Stimulated activated CD4-positive, alpha-beta T cell treated with anti-CD3 and anti-CD28 coated beads, Interleukin-4, amount 100 ng/mL, for 48 hours (primary cell): ENCODE measurements at regions not wholly inside any gene's neighbourhood (a gene's known extent, or its start where the extent isn't known, plus 50 kb on each side); places are given as distances from the start of the nearest gene placed in this dataset.

Source experiments
- DNase-seq, 2 donors: peaks; one replicate each; pipeline ENCODE4 v3.0.0-alpha.2; 2020; ENCODE audit warnings: low read depth in 2 of 2

DNA sequence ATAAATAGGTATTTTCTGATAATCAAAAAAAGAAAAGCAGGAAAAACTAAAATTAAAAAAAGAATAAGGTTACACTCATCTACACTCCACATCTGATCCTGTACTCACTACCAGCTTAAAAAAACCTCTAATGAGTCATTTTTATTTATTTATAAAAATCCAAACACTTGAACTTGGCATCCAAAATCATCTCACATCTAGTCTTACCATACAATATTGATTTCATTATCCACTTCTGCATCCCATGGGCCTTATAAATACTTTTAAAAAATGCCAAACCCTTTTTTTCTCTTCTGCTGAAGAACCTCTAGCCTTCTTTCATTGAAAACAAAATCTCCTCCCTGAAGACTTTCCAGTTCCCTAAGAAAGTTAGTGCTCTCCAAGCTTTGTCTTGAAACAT, 109.7 kb downstream of the TMTC3 start:
- no peak for DNase-seq

DNA sequence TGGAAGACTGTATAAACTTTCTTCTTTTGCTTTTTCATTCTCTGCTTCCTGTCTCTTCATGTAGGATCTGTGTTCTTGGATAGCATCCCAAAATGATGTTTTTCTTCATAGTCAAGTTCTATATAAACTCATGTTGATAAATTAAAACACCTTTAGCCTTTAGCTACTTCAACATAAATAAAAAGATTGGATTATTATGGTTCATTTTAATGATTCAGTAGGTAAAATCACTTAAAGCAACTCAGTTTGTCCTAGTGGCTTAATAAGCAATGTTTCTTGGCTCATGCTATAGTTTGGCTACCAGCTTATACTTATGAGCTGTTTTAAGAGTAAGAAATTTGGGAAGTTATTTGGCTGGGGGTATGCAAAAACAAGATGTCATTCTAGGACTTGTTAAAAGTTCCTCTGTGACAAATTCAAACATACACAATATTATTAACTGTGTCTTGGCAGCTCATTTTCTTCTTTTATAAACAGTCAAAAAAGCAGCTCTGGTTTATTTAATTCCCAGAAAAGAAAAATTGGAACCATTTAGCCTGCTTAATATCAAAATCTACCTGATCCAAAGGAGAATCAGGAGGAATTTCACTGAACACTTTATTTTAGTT, 111.4 kb downstream of the TMTC3 start:
- no peak for DNase-seq

DNA sequence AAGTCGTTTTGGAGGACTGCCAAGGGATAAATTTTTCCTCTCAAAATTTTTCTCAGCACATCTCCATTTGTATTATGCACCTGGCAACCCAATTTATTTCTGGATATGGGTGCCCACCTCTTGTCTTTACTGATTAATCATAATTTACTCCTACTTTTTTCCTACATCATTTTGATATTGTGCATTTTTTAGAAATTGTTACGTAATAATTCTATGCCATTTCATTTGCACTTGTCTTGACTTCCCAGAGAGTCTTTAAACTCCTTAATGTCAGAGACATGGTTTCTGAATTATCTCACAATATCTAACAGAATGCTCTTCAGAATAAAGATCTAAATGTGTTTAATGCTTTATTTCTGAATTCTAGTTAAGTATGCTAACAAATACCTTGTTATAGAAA, 113.1 kb downstream of the TMTC3 start:
- DNase-seq, result no peak

DNA sequence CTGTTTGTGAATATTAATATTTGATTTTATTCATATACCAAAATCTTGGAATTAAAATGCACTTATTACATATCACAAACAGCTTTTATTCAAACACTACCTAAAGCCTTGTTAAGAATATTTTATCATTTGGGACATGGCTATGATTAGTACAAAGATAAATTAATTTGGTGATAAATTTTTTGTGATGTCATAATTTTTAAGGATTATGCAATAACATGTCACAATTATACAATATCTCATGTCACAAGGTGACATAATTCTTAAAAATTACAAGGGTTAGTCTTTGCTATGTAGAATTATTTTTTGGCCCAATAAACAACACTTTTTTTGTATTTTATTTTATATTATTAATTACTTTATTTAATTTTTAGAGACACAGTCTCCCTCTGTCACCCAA, 113.7 kb downstream of the TMTC3 start:
- no peak for DNase-seq

DNA sequence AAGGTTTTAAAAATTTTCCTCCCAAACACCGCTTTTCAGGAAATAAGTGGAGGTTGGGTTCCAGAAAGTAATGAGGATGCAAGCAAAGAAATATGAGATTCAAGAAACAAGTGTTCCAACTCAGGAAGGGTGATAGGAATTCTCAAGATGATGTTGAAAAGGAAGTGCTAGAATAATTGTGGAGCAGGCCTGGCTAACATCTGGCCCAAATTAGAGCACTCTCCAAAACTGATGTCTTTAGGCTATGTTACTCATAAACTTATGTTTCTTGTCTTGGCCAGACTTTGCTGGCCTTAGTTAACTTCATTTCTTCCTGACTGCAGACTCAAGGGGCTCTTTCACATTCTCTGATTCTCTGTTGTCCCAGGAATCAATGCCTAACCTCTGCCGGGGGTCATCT, 116.3 kb downstream of the TMTC3 start:
- no peak for DNase-seq

DNA sequence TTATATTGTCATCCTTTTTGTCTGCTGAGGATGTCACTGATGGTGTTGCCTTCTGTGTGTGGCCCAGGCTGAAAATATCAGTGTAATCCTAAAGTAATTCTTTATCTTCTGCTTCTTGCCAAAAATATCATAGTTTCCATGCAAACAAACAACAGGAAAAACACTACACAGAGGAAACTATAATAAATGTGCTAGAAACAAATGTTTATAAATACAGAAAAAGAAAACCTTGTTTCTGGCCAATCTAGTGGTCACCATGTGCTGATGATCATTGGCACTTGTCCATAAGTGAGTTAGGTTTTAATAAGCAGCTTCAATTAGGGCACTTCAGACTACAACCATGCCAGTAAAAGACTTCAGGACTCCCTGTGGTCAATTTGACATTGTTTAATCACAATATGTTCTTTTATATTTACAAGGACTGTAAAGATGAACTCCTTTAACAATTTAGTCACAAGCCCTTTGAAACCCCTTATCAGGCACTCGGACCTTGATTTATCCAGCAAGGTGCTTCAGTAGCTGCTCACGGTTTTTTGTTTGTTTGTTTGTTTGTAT, 124.8 kb downstream of the TMTC3 start:
- no peak for DNase-seq

DNA sequence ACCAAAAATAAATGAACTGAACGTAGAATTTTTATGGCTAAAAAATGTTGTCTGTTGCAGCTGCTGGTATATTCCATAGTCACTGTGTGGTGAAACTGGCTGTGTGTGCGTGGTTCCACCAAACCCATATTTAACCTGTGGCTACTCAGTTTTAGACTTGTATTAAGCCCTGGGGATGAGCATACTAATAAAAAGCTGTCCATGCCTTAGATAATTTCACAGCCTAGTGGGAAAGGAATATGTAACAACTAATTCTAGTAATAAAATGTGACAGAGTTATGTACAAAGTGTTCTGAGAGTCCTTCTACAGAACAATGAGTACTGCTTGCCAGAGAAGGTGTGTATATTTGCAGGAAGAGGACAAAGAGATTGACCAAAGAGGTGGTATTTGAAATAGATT, 125.5 kb downstream of the TMTC3 start:
- DNase-seq, result no peak

DNA sequence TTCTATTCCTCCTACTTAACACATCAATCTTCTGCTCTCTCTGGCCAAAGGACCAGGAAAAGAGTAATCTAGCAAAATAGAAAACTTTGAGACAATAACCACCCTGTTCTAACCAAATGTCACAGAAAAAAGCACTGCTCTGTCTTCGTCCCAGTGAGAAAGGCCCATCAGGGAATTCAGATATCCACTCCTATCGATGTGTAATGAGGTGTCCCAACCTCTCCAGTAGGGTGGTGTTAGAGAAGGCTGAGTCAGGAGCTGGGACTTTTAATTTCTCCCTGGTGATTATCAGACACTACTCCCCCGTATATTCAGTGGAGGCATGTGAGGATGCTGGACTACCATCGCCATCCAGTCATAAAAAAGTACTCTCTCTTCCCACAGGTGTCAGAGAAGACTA, 130.3 kb downstream of the TMTC3 start:
- no peak for DNase-seq

DNA sequence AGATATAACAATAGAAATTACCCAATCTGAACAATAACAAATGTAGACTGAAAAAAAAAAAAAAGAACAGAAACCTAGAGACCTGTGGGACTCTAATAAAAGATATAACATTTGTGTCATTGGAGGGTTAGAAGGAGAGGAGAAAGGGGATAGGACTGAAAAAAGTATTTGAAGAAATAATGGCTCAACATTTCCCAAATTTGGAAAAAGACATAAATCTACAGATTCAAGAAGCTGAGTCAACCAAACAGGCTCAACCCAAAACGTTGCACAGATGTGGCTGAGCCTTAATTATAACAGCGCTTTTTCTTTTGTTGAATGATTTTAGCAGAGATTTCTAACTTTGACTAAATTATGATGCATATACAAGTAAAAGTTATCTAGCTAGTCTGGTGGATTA, 131.3 kb downstream of the TMTC3 start:
- no peak for DNase-seq

DNA sequence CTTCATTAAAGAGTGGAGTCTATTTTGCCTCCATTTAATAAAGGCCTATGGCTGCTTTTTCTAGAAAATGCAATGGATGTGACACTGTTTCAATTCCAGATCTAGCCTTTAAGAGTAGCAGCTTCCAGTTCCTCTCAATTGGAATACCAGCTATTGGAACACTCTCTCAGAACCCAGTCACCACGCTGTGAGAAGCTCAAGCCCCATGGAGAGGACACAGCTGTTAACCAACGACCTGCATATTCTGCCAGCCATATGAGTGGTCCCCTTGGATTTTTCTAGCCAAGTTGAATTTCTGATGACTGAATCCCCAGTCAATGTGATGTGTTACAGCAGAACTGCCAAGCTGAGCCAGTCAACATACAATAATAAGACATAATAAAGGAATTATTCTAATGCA, 131.8 kb downstream of the TMTC3 start:
- DNase-seq, result no peak

DNA sequence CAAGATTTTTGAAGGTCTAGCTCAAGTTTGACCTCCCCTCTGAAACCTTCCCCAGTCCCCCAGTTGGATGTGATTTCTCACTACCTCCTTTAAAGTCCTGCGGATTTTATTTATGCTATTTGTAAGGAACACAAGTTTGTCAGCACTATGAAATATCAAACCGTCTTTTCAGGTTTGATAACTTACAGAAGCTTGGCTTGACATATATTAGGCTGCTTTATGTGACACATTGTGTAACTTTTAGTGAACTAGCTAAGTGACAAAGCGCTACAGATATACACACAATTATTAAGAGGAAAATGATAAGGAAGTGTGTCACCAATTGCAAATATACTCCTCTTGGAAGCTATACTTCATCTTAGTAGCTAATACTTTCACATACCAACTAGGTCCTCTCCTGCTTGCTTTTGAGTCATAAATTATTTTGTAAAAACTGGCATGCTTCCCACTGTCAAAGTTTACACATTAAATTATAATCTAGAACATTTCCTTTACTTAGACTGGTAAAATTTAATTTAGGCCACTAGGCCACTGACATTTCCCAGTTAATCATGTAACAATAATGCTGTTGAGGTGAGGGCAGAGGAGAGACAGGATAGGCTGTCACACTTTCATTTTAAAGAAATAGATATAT, 149.5 kb downstream of the TMTC3 start:
- no peak for DNase-seq

DNA sequence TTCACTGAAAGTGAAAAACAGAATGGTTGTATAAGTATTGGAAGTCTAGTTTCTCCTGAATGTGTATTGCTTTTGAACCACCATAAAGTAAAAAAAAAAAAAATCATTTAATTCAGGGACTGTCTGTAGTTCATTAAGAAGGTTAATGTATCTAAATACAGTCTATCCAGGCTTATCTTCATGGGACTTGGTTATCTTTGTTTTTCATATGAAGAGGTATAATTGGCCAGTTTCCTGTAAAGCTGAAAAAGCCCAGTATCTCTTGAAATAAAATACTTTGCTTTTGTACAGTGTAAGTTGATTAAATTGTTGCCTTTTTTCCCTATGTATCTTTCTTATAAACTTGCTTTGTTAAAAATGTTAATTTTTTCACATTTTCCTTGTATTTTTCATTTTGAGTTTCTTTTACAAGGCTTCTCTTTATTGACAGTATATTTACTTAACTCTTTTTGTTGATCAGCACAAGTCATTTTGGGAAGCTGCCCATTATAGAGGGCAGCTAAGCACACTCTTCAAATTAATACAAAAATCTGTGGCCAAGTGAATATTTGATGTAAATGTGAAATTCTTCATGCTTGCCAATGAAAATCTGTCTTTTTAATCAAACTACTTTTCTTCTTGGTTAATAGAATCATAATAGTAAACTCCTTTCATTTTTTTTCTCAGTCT, 156.0 kb downstream of the TMTC3 start:
- no peak for DNase-seq

DNA sequence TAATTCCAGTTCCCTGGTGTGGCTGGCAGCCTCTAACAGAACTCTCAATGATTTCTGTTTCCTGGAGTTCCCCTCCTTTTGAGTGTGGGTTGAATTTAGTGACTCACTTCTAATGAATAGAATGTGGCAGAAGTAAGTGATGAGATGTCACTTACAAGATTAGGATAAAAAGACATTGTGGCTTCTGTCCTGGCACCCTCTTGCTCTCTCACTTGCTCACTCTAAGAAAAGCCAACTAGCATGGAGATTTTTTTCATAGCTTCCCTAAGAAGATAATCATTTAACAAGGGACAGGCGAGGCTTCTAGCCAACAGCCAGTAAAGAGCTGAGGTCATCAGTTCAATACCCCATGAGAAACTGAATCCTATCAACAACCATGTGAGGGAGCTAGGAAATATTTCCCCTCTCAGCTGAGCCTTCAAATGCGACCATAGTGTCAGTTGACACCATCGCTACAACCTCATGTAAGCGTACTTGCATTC, 156.7 kb downstream of the TMTC3 start:
- DNase-seq, result peak in 1 of 2 donors; percentile 7

DNA sequence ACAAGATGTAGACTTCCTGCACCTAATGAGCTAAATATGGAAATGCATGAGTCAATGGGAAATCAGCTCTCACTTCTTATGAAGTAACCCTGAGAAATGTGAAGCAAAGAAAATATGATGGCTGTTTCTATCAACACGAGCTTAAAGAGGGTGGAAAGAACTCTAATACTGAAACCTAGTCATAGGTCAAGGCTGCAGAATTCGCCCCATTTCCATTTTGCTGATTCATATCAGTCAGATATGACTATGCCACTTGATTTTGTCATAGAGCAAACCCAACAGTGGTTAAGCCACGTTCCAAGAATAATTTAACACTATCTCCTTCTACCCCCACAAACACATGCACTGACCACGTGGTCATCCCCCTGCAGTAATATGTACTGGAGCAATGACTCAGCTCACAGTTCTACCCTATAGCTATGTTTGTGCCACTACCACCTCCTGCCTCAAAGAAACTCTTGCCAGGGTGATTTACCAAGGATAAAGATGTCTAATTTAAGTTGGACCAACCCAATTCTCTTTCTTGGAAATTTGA, 157.5 kb downstream of the TMTC3 start:
- DNase-seq, result peak; percentile 25 to 50

DNA sequence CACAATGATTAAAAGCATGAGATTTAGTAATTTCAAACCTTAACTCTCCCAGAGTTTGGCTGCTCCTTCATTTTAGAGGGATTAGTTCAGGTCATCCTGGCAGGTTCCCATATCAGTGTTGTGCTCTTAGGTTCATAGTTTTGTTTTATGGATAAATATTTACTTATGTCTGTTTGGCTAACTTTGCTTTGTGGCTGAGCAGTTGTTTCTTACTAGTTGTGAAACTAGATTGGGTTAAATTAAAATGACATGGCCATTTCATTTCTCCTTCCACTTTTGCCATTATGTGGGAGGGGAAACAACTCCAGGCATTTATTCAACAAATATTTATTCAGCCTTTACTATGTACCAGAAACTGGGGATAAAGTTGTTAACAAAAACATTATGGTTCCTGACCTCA, 158.8 kb downstream of the TMTC3 start:
- no peak for DNase-seq

DNA sequence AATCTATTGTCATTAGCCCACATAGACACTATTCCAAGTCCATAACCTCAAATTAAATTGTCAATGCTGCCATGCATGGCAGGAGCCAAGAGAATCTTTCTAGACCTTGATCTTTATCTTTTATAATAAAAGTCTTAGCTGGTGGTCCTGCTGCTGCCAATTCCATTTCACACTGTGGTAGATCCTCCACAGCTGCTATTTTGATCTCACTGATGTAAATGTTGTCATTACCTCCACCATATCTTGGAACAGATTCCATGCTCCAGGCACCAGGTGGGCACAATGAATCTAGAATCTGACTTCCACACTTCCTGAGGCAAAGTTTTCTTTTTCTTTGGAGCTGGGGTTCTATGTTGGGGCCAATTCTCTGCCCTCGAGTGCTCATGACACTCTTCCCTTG, 161.2 kb downstream of the TMTC3 start:
- no peak for DNase-seq

DNA sequence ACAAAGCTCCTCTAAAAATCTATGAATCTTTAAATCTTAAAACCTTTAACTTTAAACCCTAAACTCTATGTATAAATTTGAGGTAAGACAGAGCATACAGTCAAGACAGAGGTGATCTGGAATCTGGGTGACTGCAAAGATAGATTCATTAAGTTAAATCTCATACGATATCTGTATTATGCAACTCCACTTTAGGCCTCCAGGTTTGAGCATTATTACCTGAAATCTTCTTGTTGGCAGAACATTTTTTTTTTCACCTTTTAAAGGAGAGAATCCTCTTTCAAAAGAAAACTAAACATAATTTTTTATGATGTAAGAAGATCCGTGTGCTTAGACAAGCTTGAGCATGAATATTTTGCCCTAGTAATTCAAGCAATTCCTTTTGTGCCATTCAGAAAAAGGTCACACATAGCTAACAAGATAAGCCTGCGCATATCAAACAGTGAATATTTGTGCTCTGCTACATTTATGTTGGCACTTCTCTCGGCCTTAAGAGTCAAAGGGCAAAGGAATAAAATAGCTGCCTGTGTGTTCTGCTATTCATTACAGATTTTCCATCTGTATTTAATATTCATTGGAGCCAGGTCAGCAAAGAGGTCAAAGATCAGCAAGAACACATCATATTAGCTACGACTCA, 163.3 kb downstream of the TMTC3 start:
- DNase-seq, result no peak

DNA sequence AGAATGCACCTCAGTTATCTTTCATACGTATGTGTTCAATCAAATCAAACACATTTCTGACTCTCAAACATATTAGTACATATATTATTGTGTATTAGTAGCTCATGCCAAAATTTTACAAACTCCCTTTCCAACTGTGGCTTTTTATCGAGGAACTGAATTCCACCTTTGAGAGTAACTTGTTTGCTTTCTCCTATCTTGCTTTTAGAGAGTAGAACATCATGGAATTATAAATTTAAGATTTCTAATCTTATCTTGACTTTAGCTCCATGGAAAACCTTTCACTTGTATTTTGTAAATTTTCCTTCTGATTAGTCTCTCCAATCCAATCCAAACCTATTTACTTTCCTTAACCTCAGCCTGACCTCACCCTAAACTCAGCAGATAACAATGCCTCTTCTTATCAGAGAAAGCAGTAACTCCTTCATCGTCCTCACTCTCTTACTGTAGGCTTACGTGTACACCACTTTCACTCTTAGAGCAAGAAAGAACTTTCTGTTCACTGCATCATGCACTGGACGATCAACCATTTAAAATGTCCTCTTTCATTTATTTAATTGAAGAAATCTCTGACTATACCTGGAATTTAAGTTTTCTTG, 164.5 kb downstream of the TMTC3 start:
- no peak for DNase-seq

DNA sequence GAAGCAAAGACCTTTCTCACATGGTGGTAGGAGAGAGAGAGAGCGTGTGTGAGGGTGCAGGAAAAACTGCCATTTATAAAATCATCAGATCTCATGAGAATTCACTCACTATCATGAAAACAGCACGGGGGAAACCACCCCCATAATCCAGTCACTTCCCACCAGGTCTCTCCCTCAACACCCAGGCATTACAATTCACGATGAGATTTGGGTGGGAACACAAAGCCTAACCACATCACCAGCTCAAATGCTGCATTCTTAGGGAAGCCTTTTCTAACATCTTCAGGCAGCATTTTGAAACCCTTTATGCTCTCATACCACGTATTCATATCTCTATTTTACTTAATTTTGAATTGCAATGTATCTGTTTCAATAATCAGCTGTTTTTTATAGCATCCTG, 165.9 kb downstream of the TMTC3 start:
- no peak for DNase-seq

DNA sequence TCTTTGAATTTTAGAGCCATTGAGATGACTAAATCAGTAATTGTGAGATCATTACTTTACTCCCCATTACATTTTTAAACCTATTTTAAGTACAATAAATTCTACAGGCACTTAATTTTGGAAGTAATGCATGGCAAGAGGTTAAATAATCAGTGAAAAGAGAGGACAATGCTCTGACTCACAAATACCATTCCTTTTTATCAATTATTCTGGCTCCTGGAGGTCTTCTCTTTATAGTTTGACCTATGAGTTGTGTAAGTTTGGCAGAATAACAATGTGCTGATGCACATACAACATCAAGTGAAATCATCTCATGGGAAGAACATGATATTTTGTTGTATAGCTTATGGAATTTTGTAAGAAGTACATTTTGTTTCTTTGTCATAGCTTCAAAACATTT, 166.7 kb downstream of the TMTC3 start:
- DNase-seq, result no peak

DNA sequence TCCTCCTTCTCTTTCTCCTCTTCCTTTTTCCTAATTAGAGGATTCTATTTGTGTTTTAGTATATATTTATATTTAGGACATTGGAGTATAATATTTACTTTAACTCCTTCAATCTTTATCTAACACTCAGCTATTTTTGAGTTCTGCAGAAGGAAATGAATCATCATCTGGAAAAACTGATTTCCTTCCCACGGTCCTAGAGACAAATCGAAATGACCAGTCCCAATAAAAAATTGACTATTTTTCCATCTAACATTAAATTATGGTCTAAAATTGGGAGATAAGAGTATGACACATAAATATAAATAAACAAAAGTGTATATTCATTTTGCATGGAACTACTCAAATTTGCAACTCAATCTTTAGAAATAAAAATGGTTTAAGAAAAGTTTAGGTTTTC, 167.4 kb downstream of the TMTC3 start:
- no peak for DNase-seq

DNA sequence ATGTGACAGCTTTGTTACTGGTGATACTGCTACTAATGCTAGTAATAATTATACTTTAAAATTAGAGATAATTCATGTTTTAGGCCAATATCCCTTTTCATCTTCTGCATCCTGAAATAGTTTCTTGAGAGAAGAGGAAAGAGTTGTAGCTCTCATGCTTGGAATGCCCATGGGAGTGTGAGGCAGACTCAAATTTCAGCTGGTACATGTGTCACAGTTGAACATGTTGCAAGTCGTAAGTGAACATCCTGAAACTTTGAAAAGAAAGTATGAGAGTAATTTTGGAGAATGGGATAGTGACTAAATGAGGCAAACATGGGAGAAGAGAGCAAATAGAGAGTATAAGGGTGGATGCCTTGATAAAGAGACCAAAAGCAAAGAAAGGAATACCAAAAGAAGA, 168.0 kb downstream of the TMTC3 start:
- no peak for DNase-seq
